ENCODE measurements at regions not wholly inside any gene's neighbourhood (a gene's known extent, or its start where the extent isn't known, plus 50 kb on each side); places are given as distances from the start of the nearest gene placed in this dataset.

- TF ChIP-seq CTCF (IDR thresholded peaks at IDR 0.05 in 4 of 5, conservative IDR thresholded peaks at IDR 0.05 in 1 of 5), result no peak
- TF ChIP-seq POLR2A (IDR thresholded peaks at IDR 0.05), result no peak
Measured at GRCh38 chr6:105568142-105568541, 165.3 kb upstream of the PREP start.

Data from gastrocnemius medialis (tissue), 4 donors.